ENCODE measurements at regions not wholly inside any gene's neighbourhood (a gene's known extent, or its start where the extent isn't known, plus 50 kb on each side); places are given as distances from the start of the nearest gene placed in this dataset.
"Not testable (repeated sequence)": the region's sequence is repeated elsewhere in the genome, so short reads cannot be mapped to it uniquely, and the experiment has no call there.

DNA sequence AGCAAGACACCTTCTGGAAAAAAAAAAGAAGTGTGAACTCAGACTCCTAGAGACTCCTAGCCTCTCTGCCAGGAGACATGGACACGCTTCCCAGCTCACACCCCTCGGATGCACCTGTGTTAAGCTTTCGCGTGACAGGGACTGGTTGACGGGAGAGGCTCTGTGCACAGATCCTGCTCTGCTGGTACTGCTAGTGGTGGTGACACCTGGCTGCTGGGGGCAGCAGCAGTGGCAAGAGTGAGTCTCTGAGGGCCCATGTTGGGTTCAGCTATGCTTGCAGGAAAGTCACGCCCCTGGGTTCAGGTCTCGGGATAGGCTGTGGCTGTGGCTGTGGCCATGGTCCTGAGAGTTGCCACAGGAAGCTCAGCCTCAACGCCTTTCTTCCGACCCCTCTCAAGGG is 81.1 kb downstream of the XRCC2 start:
- no peak for DNase-seq

DNA sequence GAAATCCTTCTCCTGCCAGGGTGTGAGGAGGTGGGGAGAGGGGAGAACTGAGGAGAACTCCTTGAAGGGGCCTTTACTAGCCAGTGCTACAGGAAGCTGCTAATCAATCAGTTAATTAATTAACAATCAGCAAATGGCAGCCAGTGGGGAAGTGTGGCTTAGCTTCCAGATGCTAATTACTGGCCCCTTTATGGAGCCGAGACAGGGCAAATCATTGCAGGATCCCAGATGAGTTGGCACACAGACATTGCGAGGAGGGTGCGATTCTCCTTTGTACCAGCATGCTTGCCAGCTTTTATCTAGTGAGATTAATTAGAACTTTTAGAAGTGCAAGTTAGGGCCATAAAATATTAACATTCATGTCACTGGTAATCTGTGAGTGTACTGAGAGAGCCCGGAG is 84.0 kb downstream of the XRCC2 start:
- DNase-seq, result no peak

DNA sequence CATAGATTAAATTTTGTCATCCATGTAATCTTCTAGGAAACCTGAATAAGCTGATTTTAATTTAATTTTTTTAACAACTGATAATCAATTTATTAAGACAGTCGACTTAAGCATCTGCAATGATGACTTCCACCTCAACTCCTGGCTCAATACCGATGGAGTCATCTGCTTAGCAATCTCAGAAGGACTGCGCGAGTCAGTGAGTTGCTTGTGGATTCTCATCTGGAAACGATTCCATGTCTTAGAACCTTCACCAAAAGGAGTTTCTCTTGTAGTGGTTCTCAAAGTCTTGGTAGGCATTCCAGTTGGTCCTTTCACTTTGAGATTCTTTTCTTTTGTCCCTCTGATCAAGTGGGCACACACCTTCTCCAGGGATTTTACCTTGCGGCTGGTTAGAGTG is 85.5 kb downstream of the XRCC2 start:
- no peak for DNase-seq

DNA sequence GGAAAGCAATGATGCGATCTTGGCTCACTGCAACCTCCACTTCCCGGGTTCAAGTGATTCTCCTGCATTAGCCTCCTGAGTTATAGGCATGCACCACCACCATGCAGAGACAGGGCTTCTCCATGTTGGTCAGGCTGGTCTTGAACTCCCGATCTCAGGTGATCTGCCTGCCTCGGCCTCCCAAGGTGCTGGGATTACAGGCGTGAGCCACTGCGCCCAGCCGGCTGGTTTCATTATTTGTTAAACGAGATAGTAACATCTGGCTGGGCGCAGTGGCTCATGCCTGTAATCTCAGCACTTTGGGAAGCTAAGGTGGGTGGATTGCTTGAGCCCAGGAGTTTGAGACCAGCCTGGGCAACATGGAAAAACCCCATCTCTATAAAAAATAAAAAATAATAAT is 86.1 kb downstream of the XRCC2 start:
- DNase-seq, result not testable (repeated sequence)

DNA sequence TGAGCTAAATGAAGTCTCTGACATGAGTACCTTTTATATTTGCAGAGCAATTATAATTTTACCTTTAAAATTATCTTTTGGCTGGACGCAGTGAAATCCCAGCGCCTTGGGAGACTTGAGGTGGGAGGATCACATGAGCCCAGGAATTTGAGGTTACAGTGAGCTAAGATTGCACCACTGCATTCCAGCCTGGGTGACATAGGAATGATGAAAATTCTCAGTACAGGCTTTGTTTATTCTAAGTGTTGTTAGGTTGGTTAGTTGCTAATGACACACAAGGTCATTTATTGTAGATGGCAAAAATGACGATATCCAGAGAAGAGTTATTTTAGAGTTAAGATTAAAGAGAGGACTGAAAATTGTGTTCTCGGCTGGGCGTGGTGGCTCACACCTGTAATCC is 87.6 kb downstream of the XRCC2 start:
- DNase-seq, result no peak

DNA sequence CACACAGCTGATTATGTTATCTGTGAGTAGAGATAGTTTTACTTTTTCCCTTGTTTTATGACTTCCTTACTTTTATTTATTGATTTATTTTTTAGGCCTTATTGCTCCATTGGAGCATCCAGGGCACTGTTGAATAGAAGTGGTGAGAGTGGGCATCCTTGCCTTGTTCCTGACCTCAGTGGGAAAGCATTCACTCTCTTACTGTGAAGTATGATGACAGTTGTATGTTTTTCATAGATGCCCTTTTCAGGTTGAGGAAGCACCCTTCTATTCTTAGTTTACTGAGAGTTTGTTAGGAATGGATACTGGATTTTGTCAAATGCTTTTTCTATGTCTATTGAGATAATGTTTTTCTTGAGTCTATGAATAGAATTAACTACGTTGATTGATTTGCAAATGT is 88.6 kb downstream of the XRCC2 start:
- no peak for DNase-seq

DNA sequence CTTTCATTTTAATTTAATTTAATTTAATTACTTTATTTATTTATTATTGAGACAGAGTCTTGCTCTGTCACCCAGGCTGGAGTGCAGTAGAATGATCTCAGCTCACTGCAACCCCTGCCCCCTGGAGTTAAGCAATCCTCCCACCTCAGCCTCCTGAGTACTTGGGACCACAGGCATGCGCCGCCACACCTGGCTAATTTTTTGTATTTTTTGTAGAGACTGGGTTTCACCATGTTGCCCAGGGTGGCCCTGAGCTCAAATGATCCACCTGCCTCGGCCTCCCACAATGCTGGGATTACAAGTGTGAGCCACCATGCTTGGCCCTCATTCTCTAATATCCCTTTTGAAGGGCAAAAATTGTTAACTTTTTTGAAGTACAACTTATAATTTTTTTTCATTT is 92.9 kb downstream of the XRCC2 start:
- DNase-seq, result no peak

DNA sequence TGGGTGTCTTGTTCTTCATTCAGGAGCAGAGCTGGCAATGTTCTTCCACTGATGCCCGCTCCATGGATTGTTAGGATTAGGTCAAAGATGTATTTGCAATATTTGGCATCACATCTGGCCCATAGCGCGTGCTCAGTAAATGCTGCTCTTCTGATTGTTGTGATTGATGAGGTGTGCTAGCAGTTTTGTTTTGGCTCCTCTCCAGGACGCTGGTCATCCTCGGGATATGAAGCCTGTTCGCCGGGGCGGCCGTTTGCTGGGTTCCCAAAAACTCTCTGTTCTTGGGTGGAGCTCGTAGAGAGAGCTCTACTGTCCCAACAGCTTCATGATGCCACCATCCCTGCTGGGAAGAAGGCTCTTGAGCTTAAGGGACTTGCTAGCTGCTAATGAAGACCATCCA is 96.9 kb downstream of the XRCC2 start:
- DNase-seq, result no peak

DNA sequence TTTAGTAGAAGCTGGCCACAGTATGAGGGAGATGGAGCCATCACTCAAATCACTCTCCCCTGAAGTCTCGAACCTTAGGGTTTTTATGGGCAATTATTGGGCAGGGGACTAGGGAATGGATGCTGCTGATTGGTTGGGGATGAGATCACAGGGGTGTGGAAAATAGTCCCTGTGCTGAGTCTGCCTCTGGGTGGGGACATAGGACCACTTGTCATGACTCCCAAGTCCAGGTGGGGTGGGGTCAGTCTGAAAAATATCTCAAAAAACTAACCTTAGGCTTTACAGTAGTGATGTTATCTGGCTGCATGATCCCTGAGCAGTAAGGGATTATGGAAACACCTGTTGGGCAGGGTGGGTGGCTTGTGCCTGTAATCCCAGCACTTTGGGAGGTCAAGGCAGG is 98.6 kb downstream of the XRCC2 start:
- DNase-seq, result no peak

DNA sequence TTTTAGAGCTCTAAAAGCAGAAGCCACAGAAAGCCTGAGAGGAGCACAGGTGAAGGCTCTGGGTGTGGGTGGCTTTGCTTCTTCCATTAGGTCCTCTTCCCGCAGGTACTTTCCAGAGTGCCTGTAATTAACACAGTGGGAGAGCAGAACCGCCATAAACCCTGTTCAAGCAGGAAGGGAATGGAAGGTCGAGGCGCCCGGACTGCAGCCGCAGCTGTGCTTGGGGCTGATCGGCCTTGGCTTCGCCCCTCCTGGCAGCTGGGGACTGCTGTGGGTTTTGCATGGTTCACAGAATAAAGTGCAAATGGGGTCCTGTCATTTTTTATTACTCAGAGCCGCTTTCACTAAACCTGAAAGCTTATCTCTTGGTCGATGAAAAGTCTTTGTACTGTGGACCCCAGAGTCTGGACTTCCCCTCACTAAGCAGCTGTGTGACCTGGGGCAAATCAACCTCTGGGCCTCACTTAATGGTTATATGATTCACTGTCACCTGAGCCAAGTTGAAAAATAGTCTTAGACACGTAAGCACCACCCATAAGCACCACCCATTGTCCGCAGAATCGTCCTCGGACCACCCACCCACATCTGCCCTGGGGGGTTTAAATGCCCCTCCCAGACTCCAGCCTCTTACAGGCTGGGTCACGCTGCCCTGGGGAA is 100.9 kb downstream of the XRCC2 start:
- DNase-seq, result no peak

DNA sequence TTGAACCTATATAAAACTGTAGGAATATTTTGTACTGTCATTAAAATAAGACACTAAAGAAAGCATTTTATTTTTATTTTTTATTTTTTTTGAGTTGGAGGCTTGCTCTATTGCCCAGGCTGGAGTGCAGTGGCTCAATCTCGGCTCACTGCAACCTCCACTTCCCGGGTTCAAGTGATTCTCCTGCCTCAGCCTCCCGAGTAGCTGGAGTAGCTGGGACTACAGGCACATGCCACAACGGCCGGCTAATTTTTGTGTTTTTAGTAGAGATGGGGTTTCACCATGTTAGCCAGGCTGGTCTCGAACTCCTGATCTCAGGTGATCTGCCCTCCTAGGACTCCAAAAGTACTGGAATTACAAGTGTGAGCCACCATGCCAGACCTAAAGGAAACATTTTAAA is 102.8 kb downstream of the XRCC2 start:
- DNase-seq, result not testable (repeated sequence)

DNA sequence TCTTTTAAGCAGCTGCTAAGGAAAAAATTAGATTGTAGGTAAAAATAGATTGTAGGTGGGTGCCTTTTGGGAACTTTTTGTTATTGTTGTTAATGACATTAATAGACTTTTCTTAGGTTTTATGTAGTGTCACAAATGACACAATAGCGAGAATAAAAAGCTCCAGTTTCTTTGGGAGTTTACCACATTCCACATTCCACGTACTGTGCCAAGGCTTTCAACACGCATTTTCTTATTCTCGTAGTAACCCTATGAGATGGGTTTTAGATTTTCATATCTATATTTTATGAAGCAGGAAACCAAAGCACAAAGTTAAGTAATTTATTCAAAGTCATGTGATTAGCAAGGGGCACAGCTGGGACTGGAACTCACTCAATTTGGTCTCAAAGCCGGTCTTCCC is 103.8 kb downstream of the XRCC2 start:
- no peak for DNase-seq

DNA sequence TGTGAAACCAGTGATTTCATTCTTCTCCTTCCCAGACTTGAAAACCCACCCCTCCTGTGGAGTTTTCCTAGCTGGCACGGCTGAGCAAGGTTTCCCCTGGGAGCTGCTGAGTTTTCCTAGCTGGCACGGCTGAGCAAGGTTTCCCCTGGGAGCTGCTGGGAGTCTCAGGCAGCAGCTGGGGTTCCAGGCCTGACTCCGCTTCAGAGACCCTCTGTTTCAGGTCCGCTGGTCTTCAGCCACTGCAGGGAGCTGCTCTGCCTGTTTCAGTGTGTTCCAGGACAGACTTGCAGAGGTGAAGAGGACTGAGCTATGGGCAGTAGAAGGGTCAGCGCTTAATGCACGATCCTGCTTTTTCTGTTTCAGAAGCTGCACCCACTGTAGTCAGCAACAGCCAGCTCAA is 104.9 kb downstream of the XRCC2 start:
- DNase-seq, result no peak

DNA sequence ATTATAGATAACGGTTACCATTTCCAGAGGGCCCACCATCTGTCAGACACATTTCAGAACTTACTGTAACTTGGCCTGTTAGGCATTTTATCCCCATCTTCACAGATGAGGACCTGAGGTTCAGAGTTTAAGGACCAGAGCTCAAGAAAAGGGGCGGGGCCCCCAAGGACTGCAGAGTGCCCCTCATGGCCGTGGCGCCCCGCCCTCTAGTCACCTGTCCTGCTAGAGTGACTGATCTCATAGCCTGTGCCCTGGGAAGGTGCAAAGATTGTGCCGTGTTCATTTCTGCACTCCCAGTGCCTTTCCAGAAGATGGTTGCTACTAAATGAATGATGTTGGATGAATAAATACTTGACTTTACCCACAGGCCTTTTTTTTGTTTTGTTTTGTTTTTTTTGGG is 107.0 kb downstream of the XRCC2 start:
- no peak for DNase-seq

DNA sequence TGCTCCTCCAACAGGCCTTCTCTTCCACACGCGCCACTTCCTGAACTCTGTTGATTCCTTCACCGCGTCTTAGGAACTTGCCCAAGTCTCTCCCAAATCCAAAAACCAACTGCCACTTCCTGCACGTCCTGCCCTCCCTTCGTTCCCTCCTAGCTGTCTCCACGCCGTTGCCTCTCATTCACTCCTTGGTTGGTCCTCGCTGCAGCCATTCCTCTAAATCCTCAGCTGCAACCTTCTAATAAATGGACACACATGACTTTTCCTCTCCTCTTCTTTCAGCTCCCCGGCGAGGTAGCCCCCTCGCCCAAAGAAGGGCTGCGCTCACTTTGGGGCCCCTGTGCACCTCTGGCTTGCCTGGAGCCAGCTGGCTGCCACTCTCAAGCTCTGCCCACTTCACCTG is 110.2 kb downstream of the XRCC2 start:
- no peak for DNase-seq

DNA sequence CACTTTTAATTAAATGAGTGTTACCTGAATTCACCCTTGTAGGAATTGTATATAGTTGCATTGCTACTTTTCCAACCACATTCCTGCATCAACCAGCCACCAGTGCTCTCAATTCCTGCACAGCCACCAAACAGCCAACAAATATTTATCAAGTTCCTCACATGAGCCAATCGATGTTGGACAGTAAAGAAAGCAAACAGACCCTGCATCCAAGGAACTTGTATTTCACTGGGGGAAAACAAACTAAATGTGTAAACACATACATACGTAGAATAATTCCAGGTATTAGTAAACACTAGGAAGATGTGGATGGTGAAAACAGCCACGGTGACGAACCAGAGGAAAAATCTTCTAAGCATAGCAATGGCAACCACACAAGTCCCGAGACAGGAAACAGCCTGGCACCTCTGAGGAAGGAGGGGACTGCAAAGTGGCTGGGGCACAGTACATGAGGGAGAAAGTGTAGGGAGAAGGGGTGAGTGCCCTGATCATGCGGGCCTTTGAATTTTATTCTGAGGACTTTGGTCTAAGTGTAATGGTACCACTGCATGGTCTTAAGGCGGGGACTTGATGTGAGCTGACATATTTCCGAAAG is 111.2 kb downstream of the XRCC2 start:
- no peak for DNase-seq

DNA sequence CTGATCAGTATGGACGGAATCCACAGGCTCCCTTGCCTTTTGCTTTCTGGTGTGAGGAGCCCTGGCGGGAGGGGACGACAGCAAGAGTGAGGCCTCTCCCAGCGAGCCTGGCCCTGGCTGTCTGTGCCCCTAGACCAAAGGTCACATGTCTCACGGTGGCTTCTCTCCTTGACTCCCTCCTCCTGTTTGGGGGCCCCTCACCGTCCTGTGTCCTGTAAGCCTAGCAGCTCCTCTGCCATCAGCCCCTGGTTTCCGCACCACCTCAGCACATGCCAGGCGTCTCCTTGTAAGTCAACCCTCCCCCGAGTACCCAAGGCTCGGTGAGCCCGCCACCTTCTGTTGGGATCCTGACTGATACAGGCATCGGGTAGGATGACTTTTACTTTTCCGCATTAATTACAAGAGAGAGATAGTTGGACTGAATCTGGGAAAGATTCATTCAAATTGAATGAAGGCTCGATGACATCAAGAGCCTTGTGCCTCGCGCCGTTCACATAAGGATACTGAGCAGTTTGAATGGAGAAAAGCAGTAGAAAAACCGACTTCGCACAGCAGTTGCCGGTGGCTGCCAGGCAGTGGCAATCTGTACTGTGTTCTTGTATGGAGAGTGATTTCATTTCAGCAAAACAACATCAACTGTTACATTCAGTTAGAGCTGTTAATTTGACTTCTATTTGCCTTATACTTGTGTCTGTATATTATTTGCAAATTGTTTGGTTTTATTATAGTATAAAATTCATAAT is 119.8 kb downstream of the XRCC2 start:
- no peak for DNase-seq

DNA sequence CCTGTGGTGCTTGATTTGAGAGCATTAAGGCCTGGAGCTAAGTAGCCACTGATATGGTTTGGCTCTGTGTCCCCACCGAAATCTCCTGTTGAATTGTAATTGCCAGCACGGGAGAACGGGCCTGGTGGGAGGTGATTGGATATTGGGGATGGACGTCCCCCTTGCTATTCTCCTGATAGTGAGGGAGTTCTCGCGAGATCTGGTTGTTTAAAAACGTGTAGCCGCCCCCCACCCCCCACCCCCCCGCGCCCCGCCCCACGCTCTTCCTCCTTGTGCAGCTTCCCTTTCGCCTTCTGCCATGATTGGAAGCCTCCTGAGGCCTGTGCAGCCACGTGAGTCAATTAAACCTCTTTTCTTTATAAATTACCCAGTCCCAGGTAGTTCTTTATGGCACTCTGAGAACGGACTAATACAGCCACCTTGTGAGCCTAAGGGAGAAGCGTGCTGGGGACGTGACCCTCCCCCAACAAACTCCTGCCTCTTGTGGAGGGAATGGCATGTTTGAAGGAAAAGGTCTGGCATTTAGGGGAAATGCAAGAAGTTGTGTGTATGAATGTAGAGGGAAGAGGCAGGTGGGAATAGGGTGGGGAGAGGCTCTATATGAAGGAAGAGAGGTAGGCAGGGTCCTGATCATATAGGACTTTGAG is 118.0 kb upstream of the KMT2C start:
- DNase-seq, result no peak

DNA sequence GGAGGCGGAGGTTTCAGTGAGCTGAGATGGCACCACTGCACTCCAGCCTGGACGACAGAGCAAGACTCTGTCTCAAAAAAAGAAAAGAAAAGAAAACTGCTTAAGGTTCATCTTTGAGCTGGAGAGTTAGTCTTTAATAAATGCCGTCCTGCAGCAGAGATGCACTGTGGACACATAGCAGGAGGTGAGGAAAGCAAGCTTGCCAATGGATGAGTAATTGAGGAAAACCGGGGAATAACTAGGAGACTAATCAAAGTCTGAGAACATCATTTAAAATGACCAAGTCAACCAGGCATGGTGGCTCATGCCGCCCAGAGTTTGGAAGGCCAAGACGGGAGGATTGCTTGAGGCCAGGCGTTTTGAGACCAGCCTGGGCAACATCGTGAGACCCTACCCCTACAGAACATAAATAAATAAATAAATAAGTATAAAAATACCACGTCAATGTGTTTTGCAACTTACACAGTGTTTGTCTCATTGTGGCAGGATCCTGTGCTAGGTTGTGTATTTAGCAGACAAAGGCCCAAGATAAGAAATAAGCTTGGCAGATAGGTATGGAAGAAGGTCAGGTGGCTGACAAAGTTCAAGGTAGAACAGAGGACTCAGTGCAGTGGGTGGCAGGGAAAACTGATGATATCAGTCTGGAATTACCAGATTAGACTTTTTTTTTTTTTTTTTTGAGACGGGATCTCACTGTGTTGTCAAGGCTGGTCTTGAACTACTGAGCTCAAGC is 115.7 kb upstream of the KMT2C start:
- DNase-seq, result no peak

DNA sequence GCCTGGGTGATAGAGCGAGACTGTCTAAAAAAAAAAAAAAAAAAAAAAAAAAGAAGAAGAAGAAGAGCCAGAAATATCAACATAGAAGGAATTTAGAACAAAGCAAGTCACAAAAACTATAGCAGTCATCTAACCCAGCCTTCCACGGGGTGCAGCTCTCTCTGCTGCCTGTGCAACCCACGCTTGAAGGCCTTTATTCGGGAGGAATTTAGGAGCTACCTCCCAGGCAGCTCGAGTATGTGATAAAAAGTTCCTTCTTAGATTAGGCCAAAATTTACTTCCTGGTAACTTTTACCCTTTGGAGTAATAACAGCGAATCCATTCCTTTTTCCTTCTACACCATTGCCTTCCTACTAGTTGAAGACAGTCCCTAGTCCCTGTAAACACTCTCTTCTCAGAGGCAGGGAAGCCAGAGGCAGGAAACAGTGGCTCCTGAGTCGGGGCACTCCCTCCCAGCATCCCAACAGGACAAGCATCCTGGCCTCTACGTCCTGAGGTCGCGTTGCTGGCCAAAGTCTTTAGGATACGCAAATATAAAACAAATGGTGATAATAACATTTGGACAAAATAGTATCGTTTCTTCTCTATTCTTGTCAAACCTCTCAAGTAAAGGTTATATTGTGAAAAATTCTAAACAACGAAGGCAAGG is 109.3 kb upstream of the KMT2C start:
- DNase-seq, result no peak

DNA sequence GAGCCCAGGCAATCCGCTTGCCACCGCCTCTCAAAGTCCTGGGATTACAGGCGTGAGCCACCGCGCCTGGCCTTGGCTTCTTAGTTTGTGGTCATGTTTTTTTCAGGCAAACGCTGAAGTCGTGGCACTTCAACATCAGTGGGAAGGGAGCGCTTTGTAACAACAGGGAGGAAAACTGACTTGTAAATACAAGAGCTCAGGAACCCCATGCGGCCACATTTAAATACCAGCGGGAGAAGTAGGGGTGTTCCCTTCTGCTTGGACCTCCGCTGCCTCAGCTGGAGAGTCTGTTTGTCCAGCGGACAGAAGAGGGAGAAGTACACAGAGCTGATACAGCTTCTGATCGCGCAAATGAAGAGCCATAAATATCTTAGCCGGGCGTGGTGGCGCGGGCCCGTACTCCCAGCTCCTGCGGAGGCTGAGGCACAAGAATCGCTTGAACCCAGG is 108.7 kb upstream of the KMT2C start:
- DNase-seq, result no peak

DNA sequence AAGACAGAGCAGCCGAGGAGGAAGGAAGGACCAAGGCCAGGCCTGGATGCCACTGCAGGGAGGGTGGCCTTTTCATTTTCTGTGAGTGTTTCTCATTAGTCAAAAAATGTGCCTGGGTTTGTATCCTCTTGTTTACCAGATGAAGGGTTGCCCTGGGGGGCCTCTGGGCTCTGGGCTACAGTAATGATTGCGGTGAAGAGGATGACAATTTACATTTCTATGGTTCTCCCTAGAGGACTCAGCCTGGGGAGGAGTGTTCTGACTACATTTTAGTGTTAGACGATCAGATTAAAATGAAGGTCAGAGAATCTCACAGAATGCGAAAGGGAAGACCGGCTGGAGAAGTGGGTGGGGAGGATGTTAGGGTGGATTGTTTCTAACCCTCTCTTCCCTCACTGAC is 108.0 kb upstream of the KMT2C start:
- DNase-seq, result no peak

DNA sequence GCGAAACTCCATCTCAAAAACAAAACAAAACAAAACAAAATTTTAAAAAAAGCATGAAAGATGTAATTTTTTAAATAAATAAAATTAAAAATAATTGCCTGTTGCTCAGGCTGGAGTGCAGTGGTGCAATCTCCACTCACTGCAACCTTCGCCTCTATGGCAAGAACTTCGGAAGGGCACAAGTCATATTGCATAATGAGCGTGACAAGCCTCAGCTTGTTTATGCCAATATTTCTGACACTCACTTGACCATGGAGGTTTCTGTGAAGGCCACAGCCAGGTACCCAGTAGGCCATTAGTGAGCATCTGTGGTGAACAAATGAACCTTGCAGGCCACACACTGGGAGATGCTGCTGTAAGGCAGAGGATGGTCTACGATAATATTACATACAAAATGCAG is 106.1 kb upstream of the KMT2C start:
- no peak for DNase-seq

All from activated naive CD4-positive, alpha-beta T cell treated with Interleukin-2 at 50 U/mL for 16 hours (primary cell).